Common myeloid progenitor, CD34-positive (primary cell): ENCODE measurements at regions not wholly inside any gene's neighbourhood (a gene's known extent, or its start where the extent isn't known, plus 50 kb on each side); places are given as distances from the start of the nearest gene placed in this dataset.

Source experiments
- CTCF ChIA-PET: fragments of 350-600 bp; sonication (Branson Sonifier 250); formaldehyde crosslinking; loops from one replicate; lab custom pipeline; 2021; ENCODE audit warnings: antibody characterized with exemption; lab: Charles Lee
- POLR2A ChIA-PET: fragments of 350-600 bp; sonication (Branson Sonifier 250); formaldehyde crosslinking; loops from one replicate; lab custom pipeline; 2021; ENCODE audit warnings: antibody characterized with exemption; lab: Charles Lee
- DNase-seq, 3 donors: peaks; one replicate each; pipeline versions ENCODE4 v3.0.0 to v3.0.0-alpha.2; 2013
- H3K27ac ChIP-seq, 2 experiments: 1 replicate in 1 of 2; 2 replicates in 1 of 2; pipeline ENCODE4 v1.7.0; 2013; ENCODE audit warnings: inconsistent platforms in 2 of 2, low read length in 2 of 2, mild to moderate bottlenecking in 2 of 2, low read depth in 1 of 2, moderate library complexity in 1 of 2; ENCODE audit not compliant: severe bottlenecking in 2 of 2, insufficient read depth in 1 of 2, poor library complexity in 1 of 2
- H3K27me3 ChIP-seq, 5 experiments: replicated peaks in 2 of 5; 1 replicate in 3 of 5; 2 replicates in 2 of 5; pipeline versions ENCODE4 v1.6.1 to v1.7.0; 2013; ENCODE audit warnings: low read length in 4 of 5, mild to moderate bottlenecking in 2 of 5, moderate library complexity in 2 of 5, inconsistent platforms in 1 of 5; ENCODE audit not compliant: insufficient read depth in 5 of 5, control insufficient read depth in 4 of 5
- H3K36me3 ChIP-seq, 4 experiments: 1 replicate in 2 of 4; 2 replicates in 2 of 4; pipeline versions ENCODE4 v1.6.1 to v1.7.0; 2013; ENCODE audit warnings: low read length in 3 of 4, control low read depth in 1 of 4, mild to moderate bottlenecking in 1 of 4; ENCODE audit not compliant: control insufficient read depth in 4 of 4, insufficient read depth in 4 of 4
- H3K4me1 ChIP-seq, 4 experiments: 1 replicate in 3 of 4; 2 replicates in 1 of 4; pipeline versions ENCODE4 v1.6.1 to v1.7.1; 2013; ENCODE audit warnings: low read length in 3 of 4, mild to moderate bottlenecking in 3 of 4, control low read depth in 1 of 4, inconsistent platforms in 1 of 4, moderate library complexity in 1 of 4; ENCODE audit not compliant: control insufficient read depth in 4 of 4, insufficient read depth in 4 of 4; ENCODE audit errors: control extremely low read depth in 1 of 4
- H3K4me3 ChIP-seq, 7 experiments: 1 replicate in 4 of 7; 2 replicates in 3 of 7; pipeline versions ENCODE4 v1.5.1 to v1.7.0; 2013; ENCODE audit warnings: mild to moderate bottlenecking in 7 of 7, low read length in 6 of 7, moderate library complexity in 6 of 7, inconsistent platforms in 2 of 7, low read depth in 2 of 7, control low read depth in 1 of 7; ENCODE audit not compliant: insufficient read depth in 4 of 7, control insufficient read depth in 1 of 7; ENCODE audit errors: extremely low read depth in 1 of 7
- H3K9me3 ChIP-seq, 5 experiments: 1 replicate in 4 of 5; 2 replicates in 1 of 5; pipeline versions ENCODE4 v1.6.1 to v1.7.1; 2013; ENCODE audit warnings: low read length in 4 of 5, mild to moderate bottlenecking in 2 of 5, inconsistent platforms in 1 of 5, low read depth in 1 of 5, moderate library complexity in 1 of 5; ENCODE audit not compliant: control insufficient read depth in 4 of 5, insufficient read depth in 2 of 5; ENCODE audit errors: control extremely low read depth in 1 of 5
- WGBS: methylation state at CpG from one replicate; pipeline ENCODE4 v1.1.5; 2013; ENCODE audit not compliant: insufficient coverage; 5-methylcytosine and 5-hydroxymethylcytosine counted together

DNA sequence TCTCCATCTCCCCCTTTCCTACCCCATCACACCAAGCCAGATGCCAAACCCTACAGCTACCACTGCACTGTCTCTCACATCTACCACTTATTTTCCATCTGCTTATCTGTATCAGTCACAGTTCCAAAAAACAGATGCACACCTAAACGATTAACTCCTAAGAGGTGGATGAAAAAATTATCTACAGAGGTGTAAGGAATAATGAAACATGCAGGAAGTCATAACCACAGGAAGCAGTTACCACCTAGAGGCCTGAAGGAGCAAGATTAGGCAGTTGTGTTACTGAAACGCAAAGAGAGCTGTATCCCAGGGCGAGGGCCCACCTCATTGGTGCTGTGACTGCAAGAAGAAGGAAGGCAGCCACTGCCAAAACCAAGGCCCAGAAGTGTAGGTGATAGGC, 87.8 kb upstream of the FAM241A start:
- CTCF ChIA-PET = interaction anchor here (0.9 to 2.0 kb wide), 2 partner anchors 18 to 26 kb away, joined by 3 to 10 read pairs; no protein-coding TSS in a partner anchor
- Histone ChIP-seq H3K4me3 (no peak overlapping the region), H3K27ac (peak overlapping the region in 1 of 2 experiments; percentile 47), H3K36me3 (no peaks in the 10 kb centered on the region), H3K27me3 (no peaks in the 10 kb centered on the region), H3K4me1 (peaks cover 0 to 20% (median 10%) of the 10 kb centered on the region in 4 experiments), H3K9me3 (no peaks in the 10 kb centered on the region)
- DNase-seq = peak; percentile 75 to 97 (median 93)
- POLR2A ChIA-PET = no interaction called here
- no CpG with 5 or more reads among the region's 3 CpGs for WGBS

DNA sequence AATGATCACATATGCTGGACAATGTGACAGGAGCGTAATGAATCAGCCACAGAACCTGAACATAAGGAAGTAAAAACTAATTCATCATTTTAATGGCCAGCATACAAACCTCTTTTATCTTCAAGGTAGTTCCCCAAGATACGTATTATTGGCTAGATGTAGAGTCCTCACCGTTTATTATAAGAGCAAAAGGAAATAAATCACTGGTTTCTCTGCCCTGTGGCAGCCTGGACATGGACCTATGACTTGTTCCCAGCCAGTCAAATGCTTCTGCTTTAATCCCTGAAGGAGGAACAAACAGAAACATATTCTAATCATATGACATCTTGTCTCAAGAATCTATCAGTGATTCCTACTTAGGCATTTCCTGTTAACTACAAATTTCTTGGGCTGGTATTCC, 86.8 kb upstream of the FAM241A start:
- Histone ChIP-seq H3K9me3 (no peaks in the 10 kb centered on the region), H3K4me1 (peaks cover 0 to 20% (median 10%) of the 10 kb centered on the region in 4 experiments), H3K4me3 (no peak overlapping the region), H3K27ac (no peak overlapping the region), H3K27me3 (no peaks in the 10 kb centered on the region), H3K36me3 (no peaks in the 10 kb centered on the region)
- ChIA-PET CTCF (interaction anchor here (0.9 to 2.0 kb wide), 2 partner anchors 17 to 27 kb away, joined by 3 to 10 read pairs; no protein-coding TSS in a partner anchor), POLR2A (no interaction called here)
- peak in 2 of 3 donors; percentile 33 to 57 for DNase-seq
- no CpG with 5 or more reads among the region's 3 CpGs for WGBS

- Histone ChIP-seq H3K36me3 (no peaks in the 10 kb centered on the region), H3K4me3 (no peak overlapping the region), H3K27me3 (no peaks in the 10 kb centered on the region), H3K4me1 (peaks cover 0 to 20% (median 10%) of the 10 kb centered on the region in 4 experiments), H3K27ac (no peak overlapping the region), H3K9me3 (no peaks in the 10 kb centered on the region)
- POLR2A ChIA-PET = no interaction called here
- CTCF ChIA-PET = interaction anchor here (0.9 to 1.3 kb wide), 2 partner anchors 117 to 419 kb away, joined by 3 to 12 read pairs; no protein-coding TSS in a partner anchor
- DNase-seq = peak; percentile 47 to 63 (median 54)
These were observed 85.0 kb upstream of the FAM241A start for GRCh38 chr4:112060212-112060611.

DNA sequence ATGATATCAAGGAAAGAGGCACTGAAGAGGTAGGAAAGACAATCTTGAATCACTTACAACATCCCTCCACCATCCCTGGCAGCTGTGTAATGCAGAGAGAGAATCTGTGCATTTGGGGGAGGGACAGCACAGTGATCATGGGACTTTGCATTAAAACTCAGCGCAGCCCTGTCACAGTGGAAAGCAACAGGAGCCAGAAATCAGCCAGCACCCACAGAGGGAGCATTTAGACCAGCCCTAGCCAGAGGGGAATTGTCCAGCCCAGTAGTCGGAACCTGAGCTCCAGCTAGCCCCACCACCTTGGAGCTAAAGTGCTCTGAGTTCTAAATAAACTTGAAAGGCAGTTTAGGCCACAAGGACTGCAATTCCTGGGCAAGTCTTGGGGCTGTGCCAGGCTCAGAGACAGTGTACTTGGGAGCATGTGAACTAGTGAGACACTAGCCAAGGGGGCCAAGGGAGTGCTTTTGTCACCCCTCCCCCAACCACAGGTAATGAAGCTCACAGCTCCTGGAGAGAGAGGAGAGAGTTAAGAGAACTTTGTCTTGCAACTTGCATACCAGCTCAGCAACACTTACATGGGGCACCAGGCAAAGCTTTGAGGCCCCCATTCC, 83.9 kb upstream of the FAM241A start:
- Histone ChIP-seq H3K4me1 (peaks cover 0 to 20% (median 10%) of the 10 kb centered on the region in 4 experiments), H3K4me3 (no peak overlapping the region), H3K27ac (no peak overlapping the region), H3K9me3 (no peaks in the 10 kb centered on the region), H3K27me3 (no peaks in the 10 kb centered on the region), H3K36me3 (no peaks in the 10 kb centered on the region)
- POLR2A ChIA-PET = no interaction called here
- CTCF ChIA-PET = no interaction called here
- WGBS = 96% methylated on average over 2 of the region's 2 CpGs
- no peak for DNase-seq

DNA sequence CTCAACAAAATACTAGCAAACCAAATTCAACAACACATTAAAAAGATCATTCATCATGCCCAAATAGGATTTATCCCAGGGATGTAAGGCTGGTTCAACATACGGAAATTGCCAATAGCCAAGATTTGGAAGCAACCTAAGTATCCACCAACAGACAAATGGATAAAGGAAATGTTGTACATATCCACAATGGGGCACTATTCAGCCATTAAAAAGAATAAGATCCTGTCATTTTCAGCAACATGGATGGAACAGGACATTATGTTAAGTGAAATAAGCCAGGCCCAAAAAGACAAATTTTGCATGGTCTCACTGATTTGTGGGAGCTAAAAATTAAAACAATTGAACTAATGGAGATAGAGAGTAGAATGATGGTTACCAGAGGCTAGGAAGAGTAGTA, 82.0 kb upstream of the FAM241A start:
- Histone ChIP-seq H3K36me3 (no peaks in the 10 kb centered on the region), H3K9me3 (no peaks in the 10 kb centered on the region), H3K4me3 (no peak overlapping the region), H3K27me3 (no peaks in the 10 kb centered on the region), H3K4me1 (peaks cover 0 to 6% (median 3%) of the 10 kb centered on the region in 4 experiments), H3K27ac (no peak overlapping the region)
- WGBS = 100% methylated on average over 1 of the region's 1 CpG
- no peak for DNase-seq
- POLR2A ChIA-PET = no interaction called here
- CTCF ChIA-PET = interaction anchor here (1.1 kb wide), 1 partner anchor 119 kb away, joined by 3 read pairs; no protein-coding TSS in a partner anchor

DNA sequence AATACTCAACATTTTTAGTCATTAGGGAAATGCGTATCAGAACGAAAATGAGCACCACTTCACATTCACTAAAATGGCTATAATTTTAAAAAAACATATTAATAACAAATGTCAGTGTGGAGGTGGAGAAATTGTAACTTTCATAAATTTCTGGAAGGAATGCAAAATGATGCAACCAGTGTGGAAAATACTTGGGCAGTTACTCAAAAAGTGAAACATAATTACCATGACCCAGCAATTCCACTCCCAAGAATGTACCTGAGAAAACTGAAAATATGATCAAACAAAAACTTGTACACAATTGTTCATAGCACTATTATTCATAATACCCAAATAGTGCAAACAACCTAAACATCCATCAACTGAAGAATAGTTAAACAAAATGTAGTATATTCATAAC, 76.1 kb upstream of the FAM241A start:
- no peak for DNase-seq
- no peak overlapping the region for H3K4me3 ChIP-seq
- no peaks in the 10 kb centered on the region for H3K4me1 ChIP-seq
- no peaks in the 10 kb centered on the region for H3K27me3 ChIP-seq
- ChIA-PET POLR2A (no interaction called here), CTCF (interaction anchor here (0.8 kb wide), 1 partner anchor 31 kb away, joined by 3 read pairs; no protein-coding TSS in a partner anchor)
- no peak overlapping the region for H3K27ac ChIP-seq
- no peaks in the 10 kb centered on the region for H3K36me3 ChIP-seq
- H3K9me3 ChIP-seq = peaks cover 0 to 6% (median 0%) of the 10 kb centered on the region in 5 experiments
- WGBS = no CpG with 5 or more reads among the region's 2 CpGs

DNA sequence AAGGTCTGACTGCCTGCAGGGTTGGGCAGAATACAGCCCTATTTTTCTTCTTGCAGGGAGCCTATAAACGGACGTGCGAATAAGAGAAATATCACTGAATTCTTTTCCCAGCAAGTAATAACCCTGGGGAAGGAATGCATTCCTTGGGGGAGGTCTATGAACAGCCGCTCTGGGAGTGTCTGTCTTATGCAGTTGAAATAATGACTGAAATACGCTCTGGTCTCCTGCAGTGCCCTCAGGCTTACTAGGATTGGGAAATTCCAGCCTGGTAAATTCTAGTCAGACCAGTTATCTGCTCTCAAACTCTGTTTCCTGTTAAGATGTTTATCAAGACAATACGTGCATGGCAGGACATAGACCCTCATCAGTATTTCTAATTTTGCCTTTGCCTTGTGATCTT, 72.1 kb upstream of the FAM241A start:
- peaks cover 0 to 6% (median 0%) of the 10 kb centered on the region in 5 experiments for H3K9me3 ChIP-seq
- peak in 2 of 3 donors; percentile 26 to 43 for DNase-seq
- H3K4me3 ChIP-seq = no peak overlapping the region
- ChIA-PET POLR2A (no interaction called here), CTCF (no interaction called here)
- no peaks in the 10 kb centered on the region for H3K36me3 ChIP-seq
- H3K27ac ChIP-seq = no peak overlapping the region
- H3K27me3 ChIP-seq = no peaks in the 10 kb centered on the region
- WGBS = 75% methylated on average over 4 of the region's 6 CpGs
- H3K4me1 ChIP-seq = no peaks in the 10 kb centered on the region
